Transverse colon (tissue), 3 donors: ENCODE measurements at regions not wholly inside any gene's neighbourhood (a gene's known extent, or its start where the extent isn't known, plus 50 kb on each side); places are given as distances from the start of the nearest gene placed in this dataset.
"Not testable (repeated sequence)": the region's sequence is repeated elsewhere in the genome, so short reads cannot be mapped to it uniquely, and the experiment has no call there.

ENCODE experiments used
- POLR2A ChIP-seq: fragments of 450-650 bp; IDR thresholded peaks from one replicate; pipeline ENCODE4 v1.6.1; 2016; ENCODE audit warnings: antibody characterized with exemption, mild to moderate bottlenecking, moderate library complexity
- TF ChIP-seq, protein P1 (sequence below), 5 experiments: fragments of 200-600 bp in 3 of 5; fragments of 450-650 bp in 2 of 5; sonication (generic) in 3 of 5; IDR thresholded peaks; 1 replicate in 2 of 5; 2 replicates in 3 of 5; pipeline ENCODE4 v1.5.1; 2016 to 2017; ENCODE audit warnings: antibody characterized with exemption in 5 of 5, inconsistent platforms in 3 of 5, mild to moderate bottlenecking in 2 of 5, moderate library complexity in 1 of 5

DNA sequence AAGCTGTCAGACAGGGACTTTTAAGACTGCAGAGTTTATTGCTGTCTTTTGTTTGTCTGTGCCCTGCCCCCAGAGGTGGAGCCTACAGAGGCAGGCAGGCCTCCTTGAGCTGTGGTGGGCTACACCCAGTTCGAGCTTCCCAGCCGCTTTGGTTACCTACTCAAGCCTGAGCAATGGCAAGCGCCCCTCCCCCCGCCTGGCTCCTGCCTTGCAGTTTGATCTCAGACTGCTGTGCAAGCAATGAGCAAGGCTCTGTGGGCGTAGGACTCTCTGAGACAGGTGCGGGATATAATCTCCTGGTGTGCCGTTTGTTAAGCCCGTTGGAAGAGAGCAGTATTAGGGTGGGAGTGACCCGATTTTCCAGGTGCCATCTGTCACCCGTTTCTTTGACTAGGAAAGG lies 67.8 kb upstream of the ADAMTS3 start:
- TF ChIP-seq POLR2A: not testable (repeated sequence)
- TF ChIP-seq, protein P1, sequence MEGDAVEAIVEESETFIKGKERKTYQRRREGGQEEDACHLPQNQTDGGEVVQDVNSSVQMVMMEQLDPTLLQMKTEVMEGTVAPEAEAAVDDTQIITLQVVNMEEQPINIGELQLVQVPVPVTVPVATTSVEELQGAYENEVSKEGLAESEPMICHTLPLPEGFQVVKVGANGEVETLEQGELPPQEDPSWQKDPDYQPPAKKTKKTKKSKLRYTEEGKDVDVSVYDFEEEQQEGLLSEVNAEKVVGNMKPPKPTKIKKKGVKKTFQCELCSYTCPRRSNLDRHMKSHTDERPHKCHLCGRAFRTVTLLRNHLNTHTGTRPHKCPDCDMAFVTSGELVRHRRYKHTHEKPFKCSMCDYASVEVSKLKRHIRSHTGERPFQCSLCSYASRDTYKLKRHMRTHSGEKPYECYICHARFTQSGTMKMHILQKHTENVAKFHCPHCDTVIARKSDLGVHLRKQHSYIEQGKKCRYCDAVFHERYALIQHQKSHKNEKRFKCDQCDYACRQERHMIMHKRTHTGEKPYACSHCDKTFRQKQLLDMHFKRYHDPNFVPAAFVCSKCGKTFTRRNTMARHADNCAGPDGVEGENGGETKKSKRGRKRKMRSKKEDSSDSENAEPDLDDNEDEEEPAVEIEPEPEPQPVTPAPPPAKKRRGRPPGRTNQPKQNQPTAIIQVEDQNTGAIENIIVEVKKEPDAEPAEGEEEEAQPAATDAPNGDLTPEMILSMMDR (IDR thresholded peaks at IDR 0.05): not testable (repeated sequence)
